ENCODE measurements at regions not wholly inside any gene's neighbourhood (a gene's known extent, or its start where the extent isn't known, plus 50 kb on each side); places are given as distances from the start of the nearest gene placed in this dataset.

GRCh38 chr11:87908086-87908485 lies 267.2 kb downstream of the RAB38 start:
- no peak for TF ChIP-seq CTCF (conservative IDR thresholded peaks at IDR 0.05; ENCODE audit: low read length)
- TF ChIP-seq EZH2phosphoT487 (IDR thresholded peaks at IDR 0.05; ENCODE audit: borderline replicate concordance), result no peak
